GM12891 (cell line): ENCODE measurements at regions not wholly inside any gene's neighbourhood (a gene's known extent, or its start where the extent isn't known, plus 50 kb on each side); places are given as distances from the start of the nearest gene placed in this dataset.

Experiments used
- PAX5 ChIP-seq: IDR thresholded peaks from 2 replicates; pipeline ENCODE4 v1.6.1; 2011; ENCODE audit warnings: low read length, moderate library complexity, mild to moderate bottlenecking; ENCODE audit not compliant: insufficient read depth, severe bottlenecking
- POLR2A ChIP-seq: IDR thresholded peaks from 2 replicates; pipeline ENCODE4 v1.6.1; 2011; ENCODE audit warnings: low read depth, low read length, control low read depth
- POLR2AphosphoS5 ChIP-seq: IDR thresholded peaks from 2 replicates; pipeline ENCODE4 v1.6.1; 2011; ENCODE audit warnings: low read depth, low read length, control low read depth
- SPI1 ChIP-seq: IDR thresholded peaks from 2 replicates; pipeline ENCODE4 v1.6.1; 2011; ENCODE audit warnings: low read depth, low read length, control low read depth
- TAF1 ChIP-seq: IDR thresholded peaks from 2 replicates; pipeline ENCODE4 v1.6.1; 2011; ENCODE audit warnings: low read depth, low read length, control low read depth

GRCh38 chr2:104068665-104069064 lies 785.2 kb upstream of the POU3F3 start:
- TF ChIP-seq TAF1 (no peak), POLR2A (no peak), POLR2AphosphoS5 (no peak), SPI1 (no peak), PAX5 (no peak)
